Kasumi-1 (cell line): ENCODE measurements at regions not wholly inside any gene's neighbourhood (a gene's known extent, or its start where the extent isn't known, plus 50 kb on each side); places are given as distances from the start of the nearest gene placed in this dataset.
"Not testable (repeated sequence)": the region's sequence is repeated elsewhere in the genome, so short reads cannot be mapped to it uniquely, and the experiment has no call there.

Experiments used
- DNase-seq, 2 experiments: peaks; one replicate each; lab custom pipeline; 2025; lab: John Stamatoyannopoulos, UW

DNA sequence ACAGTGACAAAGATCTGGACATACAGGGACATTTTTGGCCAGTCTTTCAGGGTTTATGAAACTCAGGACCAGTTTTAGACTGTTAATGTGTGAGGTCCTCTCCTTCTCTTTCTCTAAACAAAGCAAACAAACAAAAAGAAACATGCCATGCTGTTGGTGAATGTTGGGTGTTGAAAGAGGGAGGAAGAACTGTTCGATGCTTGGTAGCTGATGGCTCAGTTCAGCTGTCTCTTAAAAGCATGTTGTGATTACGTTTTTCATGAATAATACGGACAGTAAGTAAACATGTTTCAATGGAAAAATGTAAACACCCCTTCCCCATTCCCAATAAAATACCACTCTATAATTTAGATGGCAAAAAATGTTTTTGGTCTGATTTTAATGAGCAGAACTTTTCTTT, 219.1 kb downstream of the SEC23IP start:
- DNase-seq = no peak

DNA sequence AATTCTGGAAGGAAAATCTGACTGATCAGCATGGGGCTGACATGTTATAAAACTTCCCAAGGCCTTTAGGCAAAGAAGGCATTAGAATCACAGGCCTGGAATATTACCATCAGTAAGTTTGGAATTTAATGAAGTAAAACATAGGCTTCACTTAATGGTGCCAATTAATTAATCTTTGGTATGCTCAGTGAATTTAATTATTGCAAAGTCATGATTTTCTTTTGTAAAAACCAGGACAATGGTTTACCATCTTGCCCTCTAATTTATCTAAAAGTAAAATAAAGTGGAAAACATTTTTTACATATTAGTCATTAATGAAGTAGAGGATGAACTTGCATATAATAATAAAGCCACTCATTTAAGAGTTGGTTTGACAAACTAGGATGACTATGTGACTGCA, 220.3 kb downstream of the SEC23IP start:
- no peak for DNase-seq

DNA sequence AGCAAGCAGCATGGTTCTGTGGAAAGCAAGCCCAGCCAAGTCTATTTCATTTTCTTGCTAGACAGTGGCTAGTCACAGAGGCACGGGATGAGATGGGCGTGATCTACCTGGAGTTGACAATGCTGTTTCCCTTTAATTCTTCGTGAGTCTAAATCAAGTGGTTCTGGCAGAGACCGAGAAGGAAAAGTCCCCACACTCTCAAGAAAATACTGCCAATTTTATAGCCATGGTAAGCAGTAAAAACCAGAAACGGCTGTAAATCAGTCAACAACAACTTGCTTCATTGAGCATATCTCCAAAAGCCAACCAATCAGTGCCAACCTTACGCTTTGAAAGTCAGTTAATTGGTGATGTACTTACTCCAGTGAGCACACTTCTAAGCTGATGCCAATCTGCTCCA, 223.4 kb downstream of the SEC23IP start:
- no peak for DNase-seq

DNA sequence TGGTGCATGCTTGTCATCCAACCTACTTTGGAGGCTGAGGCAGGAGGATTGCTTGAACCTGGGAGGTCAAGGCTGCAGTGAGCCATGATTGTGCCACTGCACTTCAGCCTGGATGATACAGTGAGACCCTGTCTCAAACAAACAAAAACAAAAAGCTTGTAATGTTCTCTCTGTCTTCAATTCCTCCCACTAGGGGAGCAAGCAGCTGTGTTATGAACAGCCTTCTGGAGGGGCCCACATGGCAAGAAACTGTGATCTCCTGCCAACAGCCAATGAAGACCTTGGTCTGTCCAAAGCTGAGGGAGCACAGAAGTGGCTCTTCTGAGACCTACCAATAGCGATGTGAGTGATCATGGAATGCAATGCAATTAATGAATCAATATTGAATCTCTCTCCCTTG, 229.2 kb downstream of the SEC23IP start:
- no peak for DNase-seq

DNA sequence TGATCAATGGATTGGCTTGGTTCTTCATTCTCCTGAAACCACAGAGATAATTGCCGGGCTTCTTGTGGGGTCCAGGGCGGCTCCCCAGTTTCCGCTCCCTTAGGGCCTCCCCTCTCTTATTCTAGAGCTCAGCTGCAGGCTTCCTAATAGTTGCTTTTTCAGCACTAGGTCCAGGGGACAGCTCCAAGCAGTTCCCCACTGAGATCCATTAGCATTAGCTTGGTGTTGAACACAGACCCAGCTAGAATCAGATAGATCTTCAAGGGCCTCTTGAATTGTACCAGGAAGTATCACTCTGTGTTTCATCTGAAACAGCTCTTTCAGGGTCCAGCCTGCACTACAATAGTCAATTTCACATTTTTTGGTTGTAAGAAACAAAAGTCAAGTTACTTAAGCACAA, 238.7 kb downstream of the SEC23IP start:
- DNase-seq = peak; percentile 12 to 44

DNA sequence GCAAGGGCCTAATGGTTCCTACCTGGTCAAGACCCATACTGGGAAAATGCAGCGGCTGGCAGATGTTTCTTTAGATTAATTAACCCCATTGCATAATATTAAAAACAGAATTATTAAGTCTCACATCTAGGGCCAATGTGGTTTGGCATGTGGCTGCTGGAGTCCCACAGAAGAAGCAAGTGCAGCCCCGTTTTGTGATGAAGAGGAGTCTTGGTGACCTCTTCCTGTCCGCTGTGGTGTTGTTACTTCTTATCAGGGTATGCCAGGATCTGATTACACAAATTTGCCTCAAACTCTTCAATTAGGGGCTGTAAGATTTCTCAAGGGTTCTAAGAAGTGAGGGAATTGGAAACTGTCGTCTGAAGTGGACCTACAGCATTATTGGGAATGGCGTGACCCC, 240.3 kb downstream of the SEC23IP start:
- no peak for DNase-seq

DNA sequence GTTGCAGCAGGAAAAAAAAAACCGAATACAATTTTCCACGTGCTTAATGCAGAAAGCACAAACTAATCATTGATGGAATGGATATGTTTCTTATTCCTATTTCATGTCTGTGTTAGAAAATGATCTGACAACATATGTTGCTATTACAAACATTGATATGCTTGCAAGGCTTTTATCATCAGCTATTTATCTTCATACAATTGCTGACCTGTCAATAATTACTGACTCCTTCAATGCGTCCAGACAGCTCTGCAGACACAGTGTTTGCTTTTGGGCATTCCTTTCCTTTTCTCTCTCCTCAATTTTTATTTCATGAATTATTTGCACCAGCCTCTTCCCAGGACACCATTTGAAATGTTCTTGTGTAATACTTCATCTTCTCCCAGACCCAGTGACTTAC, 246.2 kb downstream of the SEC23IP start:
- DNase-seq = no peak

DNA sequence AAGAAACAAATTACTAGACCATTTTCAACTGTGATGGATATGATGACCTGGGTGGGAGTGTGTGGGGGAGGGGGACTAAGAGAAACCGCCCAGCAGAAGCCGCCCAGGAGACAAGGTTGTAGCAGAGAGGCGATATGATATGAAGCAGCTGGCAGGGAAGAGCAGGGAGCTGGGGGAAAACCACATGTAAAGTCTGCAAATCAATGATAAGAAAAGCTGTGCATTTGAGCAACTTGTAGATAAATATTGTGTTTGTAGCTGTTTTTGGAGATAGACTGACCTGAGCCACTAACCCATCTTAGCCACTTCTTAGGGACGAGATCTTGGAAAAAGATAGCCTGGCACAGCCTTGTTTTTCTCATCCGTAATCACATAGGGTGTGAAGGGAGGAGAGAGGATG, 252.6 kb downstream of the SEC23IP start:
- no peak for DNase-seq

DNA sequence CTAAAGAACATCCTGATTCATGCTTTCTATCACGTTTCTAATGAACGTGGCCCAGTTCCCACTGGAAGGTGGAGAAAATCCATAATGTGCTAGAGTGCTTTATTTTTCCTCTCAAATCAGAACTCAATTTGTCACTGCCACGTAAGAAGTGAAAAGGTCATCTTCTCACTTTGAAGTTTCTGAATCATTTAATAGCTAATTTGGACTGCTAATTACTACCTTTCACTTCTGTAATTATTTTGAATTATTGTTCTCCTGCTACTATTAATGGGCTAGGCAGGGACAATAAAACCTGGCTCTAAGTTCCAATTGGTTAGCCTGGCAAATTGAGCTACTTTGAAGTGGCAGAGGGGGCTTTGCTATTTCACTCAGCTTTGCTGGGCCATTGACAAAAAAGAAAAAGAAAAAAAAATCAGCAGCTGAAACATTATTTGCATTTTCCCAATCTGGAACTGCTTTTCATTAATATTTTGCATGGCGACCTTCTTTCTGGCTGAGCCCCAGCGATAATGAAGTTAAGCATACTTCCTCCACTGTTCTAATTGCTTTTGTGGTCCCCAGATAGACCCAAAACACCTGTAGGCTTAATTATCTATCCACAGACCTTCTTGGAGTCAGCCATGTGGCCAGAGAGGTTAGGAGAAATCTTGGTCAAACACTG, 264.2 kb downstream of the SEC23IP start:
- no peak for DNase-seq

DNA sequence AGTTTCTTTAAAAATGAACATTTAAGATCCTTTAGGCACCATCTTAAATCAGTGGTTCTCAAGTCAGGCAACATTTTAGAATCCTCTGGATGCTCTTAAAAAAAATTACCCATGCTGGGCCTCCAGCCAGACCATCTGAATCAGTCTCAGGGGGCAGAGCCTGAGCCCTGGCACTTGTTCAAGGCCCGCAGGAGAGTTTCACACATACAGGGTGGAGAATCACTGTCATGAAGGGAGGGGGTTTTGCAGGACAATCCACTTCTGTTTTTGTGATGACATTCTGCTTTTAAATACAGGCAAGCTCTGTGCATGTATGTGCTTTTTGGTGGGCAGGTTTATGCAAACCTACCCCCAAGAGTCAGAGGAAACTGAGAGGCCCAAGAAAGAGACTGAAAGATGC, 268.6 kb downstream of the SEC23IP start:
- no peak for DNase-seq

DNA sequence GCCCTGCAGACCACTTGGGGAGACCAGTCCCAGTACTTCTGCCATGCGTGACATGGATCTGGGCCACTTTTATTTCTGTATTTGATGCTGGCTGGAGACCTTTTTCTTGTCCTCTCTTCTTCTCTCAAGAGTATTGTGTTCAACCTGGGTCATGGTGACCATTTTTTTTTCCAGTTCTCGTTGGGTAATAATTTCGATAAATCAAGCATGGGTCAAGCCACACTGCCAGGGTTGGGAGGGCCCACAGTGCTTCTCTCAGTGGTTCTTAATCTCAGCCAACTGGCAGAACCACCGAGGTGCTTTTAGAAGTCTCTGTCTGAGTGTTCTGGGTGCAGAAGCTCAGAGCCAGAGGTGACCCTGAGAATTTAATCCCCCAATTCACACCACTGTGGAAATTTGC, 269.9 kb downstream of the SEC23IP start:
- DNase-seq = no peak

DNA sequence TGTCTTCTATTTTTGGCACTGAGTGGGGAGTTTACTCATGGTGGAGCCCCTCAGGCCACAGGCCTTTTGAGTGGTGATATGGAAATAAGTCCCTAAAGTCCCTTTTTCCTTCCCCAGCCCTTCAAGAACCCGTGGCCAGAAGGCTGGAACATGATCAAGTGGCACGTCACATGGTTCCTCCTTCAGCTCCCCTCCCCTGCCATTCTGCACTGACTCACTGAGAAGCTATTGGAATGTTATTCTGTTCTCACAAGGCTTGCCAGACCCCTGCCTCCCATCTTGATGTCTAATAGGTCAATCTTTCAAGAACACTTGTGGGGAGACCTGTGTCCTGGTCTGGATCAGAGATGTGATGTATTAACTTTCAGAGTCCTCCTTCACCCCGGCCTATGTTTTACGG, 279.8 kb downstream of the SEC23IP start:
- DNase-seq = no peak

DNA sequence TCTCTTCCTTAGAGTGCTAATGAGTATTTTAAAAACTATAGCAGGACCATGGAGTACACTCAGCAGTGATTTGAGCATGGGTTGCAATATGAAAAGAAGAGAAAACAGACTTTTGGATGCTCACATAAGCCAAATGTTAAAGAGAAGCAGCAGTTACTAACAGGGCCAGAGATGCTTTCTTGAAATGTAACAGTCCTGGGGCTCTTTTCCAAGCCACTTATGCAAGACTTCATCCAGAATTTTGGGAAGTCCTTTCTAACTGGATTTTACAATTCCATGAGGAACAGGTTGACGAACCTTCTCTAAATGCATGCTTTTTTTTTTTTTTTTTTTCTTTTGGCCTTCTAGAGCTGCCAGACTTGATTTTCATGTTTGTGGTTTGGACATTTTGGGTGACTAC, 282.0 kb downstream of the SEC23IP start:
- no peak for DNase-seq

DNA sequence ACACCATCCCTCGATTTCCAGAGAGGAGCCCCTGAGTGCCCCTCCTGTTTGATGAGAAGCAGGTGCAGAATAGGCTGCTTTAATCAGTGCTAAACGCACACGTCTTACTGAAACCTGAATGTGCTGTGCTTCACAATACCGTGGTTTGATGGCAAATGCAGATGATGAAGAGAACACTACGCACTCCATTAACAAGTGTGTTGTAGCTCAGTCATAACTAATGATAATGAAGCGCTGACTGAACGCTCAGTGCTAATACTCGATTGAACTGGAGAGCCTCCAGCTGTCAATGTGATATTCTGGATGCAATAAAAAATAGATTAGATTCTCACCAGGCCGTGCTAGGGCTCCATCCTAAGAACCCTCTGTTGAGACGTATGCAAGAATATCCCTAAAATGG, 279.7 kb upstream of the PLPP4 start:
- DNase-seq = no peak

DNA sequence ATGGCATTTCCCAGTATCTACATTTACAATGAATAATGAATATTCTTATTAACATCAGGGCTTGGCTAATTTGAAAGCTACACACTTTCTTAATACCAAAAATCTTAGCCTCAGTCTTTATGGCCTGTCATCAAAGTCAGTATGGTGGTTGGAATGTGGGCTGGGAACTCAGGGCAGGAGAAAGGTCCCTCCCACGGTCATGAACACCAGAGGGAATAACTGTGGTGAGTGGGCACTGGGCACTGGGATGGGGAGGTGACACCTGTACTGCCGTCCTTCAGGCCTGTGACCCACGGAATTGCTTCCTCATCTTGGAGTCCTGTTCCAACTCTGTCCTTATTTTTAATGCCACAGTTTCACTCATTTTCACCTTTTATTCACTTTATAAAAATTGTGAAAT, 276.9 kb upstream of the PLPP4 start:
- DNase-seq = no peak

DNA sequence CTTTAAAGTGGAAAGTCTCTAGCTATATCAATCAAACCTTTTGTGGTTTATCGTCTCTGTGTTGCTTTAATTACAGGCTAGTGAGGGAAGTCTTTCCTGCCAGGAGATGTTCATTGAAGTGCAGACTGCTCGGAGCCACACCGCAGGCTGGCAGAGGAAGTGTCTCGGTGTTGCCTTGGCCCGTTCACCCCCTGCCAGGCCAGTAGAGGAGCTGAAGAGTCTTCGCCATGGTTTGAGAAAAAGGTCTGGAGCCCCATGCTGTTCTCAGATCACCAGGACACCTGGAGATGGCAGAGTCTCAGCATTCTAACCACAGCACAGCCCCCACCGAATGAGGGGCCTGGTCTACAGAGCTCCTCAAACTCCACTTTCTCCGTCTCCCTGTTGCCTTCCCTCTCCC, 275.9 kb upstream of the PLPP4 start:
- DNase-seq = no peak

DNA sequence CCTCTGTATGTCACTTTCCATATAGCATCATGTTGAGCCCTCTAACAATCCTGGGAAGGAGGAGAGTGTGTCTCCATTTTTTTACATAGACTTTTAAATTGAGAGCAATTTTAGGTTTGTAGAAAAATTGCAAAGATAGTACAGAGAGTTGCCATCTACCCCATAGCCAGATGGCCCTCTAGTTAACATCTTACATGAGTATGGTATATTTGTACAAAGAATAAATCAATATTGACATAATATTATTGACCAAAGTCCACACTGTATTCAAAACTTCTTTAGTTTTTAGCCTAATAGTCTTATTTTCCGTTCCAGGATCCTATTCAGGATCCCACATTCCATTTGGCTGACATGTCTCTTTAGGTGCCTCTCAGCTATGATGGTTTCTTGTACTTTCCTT, 274.6 kb upstream of the PLPP4 start:
- DNase-seq = no peak

DNA sequence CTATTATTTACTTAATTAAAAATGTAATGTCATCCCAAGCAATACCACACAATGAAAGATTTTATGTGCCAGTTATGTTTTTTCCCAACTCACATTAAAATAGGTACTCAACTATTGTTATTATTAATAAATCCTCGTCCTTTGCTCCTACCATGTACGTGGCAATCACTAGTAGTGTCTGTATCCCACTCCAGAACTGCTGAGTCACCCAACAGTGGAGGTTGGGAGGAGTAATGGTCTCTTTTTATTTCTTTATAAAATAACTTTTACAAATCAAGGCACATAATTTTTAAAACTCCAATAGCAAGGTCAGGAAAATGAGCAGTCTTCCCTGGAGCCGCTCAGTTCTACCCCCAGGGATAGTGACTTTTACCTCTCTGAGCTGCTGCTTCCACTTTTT, 273.5 kb upstream of the PLPP4 start:
- DNase-seq = no peak

DNA sequence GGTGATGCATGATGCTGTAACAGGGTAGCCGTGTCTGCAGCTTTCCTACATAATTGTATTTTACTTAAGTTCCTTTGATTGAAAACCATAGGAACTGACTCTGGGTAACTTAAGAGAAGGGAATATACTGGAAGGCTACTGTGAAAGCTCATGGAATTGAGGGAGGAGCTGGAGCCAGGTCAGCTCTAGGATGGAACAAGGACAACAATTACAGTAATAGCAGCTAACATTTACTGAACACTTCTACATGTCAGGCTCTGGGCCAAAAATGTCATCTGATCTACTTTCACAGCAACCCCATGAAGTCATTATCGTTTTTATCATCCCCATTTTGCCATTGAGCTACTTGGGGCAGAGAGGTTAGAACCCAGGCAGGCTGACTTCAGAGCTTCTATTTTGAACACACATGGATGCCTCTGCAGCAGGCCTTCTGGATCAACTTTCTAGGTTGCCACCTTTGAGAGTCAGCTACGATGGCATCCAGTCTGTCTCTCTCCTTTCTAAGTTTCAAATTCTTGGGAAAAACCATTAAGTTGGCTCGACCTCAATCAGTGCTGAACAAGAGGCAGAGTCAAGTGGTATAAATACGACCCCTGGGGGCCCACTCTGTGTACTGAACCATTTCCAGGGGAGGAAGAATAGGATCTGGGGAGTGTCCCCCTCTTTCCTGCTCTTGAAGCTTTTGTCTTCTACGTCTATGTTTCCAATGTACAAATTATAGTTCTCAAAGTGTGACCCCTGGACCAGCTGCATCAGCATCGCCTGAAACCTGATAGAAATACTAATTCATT, 272.3 kb upstream of the PLPP4 start:
- DNase-seq = no peak

DNA sequence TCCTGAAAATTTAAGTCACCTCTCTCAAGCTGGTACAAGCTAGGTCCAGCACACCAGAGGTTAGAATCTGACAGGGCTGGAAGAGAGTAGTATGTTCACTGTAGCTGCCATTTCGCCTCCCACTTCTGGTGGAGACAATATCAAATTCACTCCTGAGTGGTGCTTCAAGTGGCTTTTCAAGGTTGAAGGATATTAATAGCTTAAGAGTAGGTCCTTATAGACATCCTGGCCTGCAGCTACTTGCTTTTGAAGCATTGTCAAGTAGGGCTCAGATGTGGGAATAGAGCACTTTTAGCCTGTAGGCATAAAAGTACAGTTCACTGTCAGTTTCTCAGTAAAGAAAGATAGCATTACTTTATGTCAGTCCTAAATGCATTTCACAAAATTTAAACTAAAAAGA, 270.5 kb upstream of the PLPP4 start:
- no peak for DNase-seq

DNA sequence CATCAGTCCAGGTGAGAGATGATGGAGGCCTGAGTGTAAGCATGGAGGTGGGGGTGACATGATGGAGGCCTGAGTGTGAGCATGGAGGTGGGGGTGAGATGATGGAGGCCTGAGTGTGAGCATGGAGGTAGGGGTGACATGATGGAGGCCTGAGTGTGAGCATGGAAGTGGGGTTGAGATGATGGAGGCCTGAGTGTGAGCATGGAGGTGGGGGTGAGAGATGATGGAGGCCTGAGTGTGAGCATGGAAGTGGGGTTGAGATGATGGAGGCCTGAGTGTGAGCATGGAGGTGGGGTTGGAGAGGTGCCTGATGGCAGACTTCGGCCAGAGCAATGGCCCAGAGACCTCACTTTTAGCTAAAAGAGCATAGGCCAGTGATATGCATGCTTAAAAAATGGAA, 269.9 kb upstream of the PLPP4 start:
- DNase-seq = not testable (repeated sequence)

DNA sequence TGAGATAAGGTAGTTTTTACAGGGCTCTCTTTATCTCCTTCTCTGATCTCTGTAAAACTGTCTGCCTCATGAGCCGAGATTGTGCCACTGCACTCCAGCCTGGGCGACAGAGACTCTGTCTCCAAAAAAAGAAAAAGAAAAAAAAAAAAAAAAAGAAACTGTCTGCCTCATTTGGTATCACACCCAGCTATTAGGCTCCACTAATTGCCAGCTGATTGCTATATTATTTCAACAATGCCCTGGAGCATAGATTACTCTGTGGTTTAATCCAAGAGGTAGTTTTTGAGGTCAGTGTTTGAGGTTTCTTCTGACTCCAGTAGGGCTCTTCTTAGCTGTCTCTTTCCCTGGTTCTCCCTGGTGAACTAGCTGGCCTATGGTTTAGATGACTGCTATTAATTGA, 268.1 kb upstream of the PLPP4 start:
- no peak for DNase-seq

DNA sequence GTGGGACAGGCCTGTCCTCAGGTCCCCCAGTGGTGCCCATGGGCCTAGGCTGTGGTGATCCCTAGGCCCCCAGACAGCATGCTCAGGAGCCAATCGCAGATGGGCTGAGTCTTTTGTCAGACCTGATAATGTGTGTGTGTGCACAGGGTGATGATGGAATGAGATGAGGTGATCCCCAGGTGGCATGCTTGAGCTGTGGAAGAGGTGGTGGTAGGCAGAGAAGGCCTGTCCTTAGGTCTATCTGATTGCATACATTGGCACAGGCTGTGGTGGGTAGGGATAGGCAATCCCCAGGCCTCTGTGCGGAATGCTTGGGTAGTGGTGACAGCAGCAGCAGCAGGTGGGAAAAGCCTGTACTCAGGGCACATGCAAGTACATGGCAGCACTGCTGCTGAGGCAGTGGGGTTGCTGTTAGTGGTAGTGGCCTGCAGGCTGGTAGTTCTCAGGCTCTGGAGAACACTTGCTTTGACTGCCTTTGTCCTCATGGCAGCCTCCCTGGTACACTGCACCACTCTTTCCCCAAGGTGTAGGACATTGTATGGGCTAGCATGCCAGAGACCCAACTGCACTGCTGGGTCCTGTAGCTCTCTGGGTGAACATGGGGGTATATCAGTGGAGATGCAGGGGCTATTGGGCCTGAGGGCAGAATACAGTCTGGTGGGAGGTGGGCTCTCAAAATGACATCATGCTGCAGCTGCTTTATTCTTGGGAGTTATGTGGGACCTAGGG, 260.9 kb upstream of the PLPP4 start:
- DNase-seq = no peak
